HEK293 (cell line): ENCODE measurements at regions not wholly inside any gene's neighbourhood (a gene's known extent, or its start where the extent isn't known, plus 50 kb on each side); places are given as distances from the start of the nearest gene placed in this dataset.
A peak's percentile ranks its signal among the peaks of the same experiment; 100 is the strongest.

ENCODE experiments used
- CTCF ChIA-PET: fragments of 350-600 bp; formaldehyde crosslinking; extraction: SDS; loops from one replicate; lab custom pipeline; 2021; ENCODE audit warnings: antibody characterized with exemption; lab: Yijun Ruan, JAX
- POLR2A ChIA-PET: fragments of 300-600 bp; formaldehyde crosslinking; extraction: SDS; loops from one replicate; lab custom pipeline; 2020; ENCODE audit warnings: antibody characterized with exemption, inconsistent platforms; lab: Yijun Ruan, JAX
- H3K27ac ChIP-seq: fragments of 200-500 bp; sonication (Bioruptor generic); 2 replicates; pipeline ENCODE4 v1.5.1; 2014; ENCODE audit warnings: low read depth, low read length, control low read depth, inconsistent platforms; ENCODE audit errors: extremely low read depth
- H3K36me3 ChIP-seq, 2 experiments: fragments of 200-500 bp in 1 of 2; sonication (Bioruptor generic) in 1 of 2; 1 replicate in 1 of 2; 2 replicates in 1 of 2; pipeline ENCODE4 v1.5.1; 2014 to 2017; ENCODE audit warnings: inconsistent platforms in 2 of 2, low read length in 2 of 2; ENCODE audit not compliant: control insufficient read depth in 2 of 2, insufficient read depth in 1 of 2
- H3K4me1 ChIP-seq: fragments of 200-500 bp; sonication (Bioruptor generic); 2 replicates; pipeline ENCODE4 v1.5.1; 2014; ENCODE audit warnings: mild to moderate bottlenecking, low read length, inconsistent platforms; ENCODE audit not compliant: control insufficient read depth, insufficient read depth
- H3K4me3 ChIP-seq: 2 replicates; pipeline ENCODE4 v1.5.1; 2011; ENCODE audit warnings: low read depth, mild to moderate bottlenecking, control low read depth, low read length, moderate library complexity
- H3K9me3 ChIP-seq: fragments of 200-500 bp; sonication (Bioruptor generic); 2 replicates; pipeline ENCODE4 v1.5.1; 2014; ENCODE audit warnings: low read depth, low read length, inconsistent platforms; ENCODE audit not compliant: control insufficient read depth, insufficient read depth
- BCL6B ChIP-seq: fragments of 450-650 bp; formaldehyde crosslinking; IDR thresholded peaks from 2 replicates; pipeline ENCODE4 v1.5.1; 2017; ENCODE audit warnings: missing biosample characterization, missing genetic modification characterization
- KLF1 ChIP-seq: fragments of 450-650 bp; formaldehyde crosslinking; IDR thresholded peaks from 2 replicates; pipeline ENCODE4 v1.5.1; 2016; ENCODE audit warnings: missing biosample characterization, missing genetic modification characterization
- KLF16 ChIP-seq: fragments of 450-650 bp; formaldehyde crosslinking; IDR thresholded peaks from 2 replicates; pipeline ENCODE4 v1.5.1; 2017; ENCODE audit warnings: missing biosample characterization, missing genetic modification characterization
- PRDM1 ChIP-seq: fragments of 450-650 bp; formaldehyde crosslinking; IDR thresholded peaks from 2 replicates; pipeline ENCODE4; 2016; ENCODE audit warnings: missing biosample characterization, missing genetic modification characterization
- REST ChIP-seq: fragments of 450-650 bp; formaldehyde crosslinking; IDR thresholded peaks from 2 replicates; pipeline ENCODE4 v1.5.1; 2016; ENCODE audit warnings: missing biosample characterization, missing genetic modification characterization
- SP2 ChIP-seq: fragments of 450-650 bp; formaldehyde crosslinking; IDR thresholded peaks from 2 replicates; pipeline ENCODE4 v1.5.1; 2016; ENCODE audit warnings: missing biosample characterization, missing genetic modification characterization
- ZFHX2 ChIP-seq: fragments of 450-650 bp; formaldehyde crosslinking; conservative IDR thresholded peaks from 2 replicates; pipeline ENCODE4 v1.5.1; 2016; ENCODE audit warnings: missing biosample characterization, missing genetic modification characterization
- ZFP37 ChIP-seq: fragments of 450-650 bp; formaldehyde crosslinking; IDR thresholded peaks from 2 replicates; pipeline ENCODE4 v1.5.1; 2016; ENCODE audit warnings: missing biosample characterization, missing genetic modification characterization
- ZNF114 ChIP-seq: fragments of 450-650 bp; formaldehyde crosslinking; IDR thresholded peaks from 2 replicates; pipeline ENCODE4 v1.5.0; 2017; ENCODE audit warnings: missing biosample characterization, missing genetic modification characterization
- ZNF148 ChIP-seq: fragments of 450-650 bp; formaldehyde crosslinking; IDR thresholded peaks from 2 replicates; pipeline ENCODE4 v1.5.0; 2017; ENCODE audit warnings: missing biosample characterization, missing genetic modification characterization, borderline replicate concordance
- ZNF266 ChIP-seq: fragments of 450-650 bp; formaldehyde crosslinking; IDR thresholded peaks from 2 replicates; pipeline ENCODE4 v1.5.1; 2016; ENCODE audit warnings: missing biosample characterization, missing genetic modification characterization, low read depth
- ZNF341 ChIP-seq: fragments of 450-650 bp; formaldehyde crosslinking; IDR thresholded peaks from 2 replicates; pipeline ENCODE4; 2016; ENCODE audit warnings: low read depth, missing biosample characterization, missing genetic modification characterization
- ZNF501 ChIP-seq: fragments of 450-650 bp; formaldehyde crosslinking; IDR thresholded peaks from 2 replicates; pipeline ENCODE4 v1.5.1; 2016; ENCODE audit warnings: missing biosample characterization, missing genetic modification characterization
- ZNF513 ChIP-seq: fragments of 450-650 bp; IDR thresholded peaks from 2 replicates; pipeline ENCODE4 v1.5.1; 2018; ENCODE audit warnings: missing biosample characterization, missing genetic modification characterization
- ZNF548 ChIP-seq: fragments of 450-650 bp; formaldehyde crosslinking; IDR thresholded peaks from 2 replicates; pipeline ENCODE4 v1.5.1; 2016; ENCODE audit warnings: missing biosample characterization, missing genetic modification characterization
- ZNF596 ChIP-seq: fragments of 450-650 bp; IDR thresholded peaks from 2 replicates; pipeline ENCODE4 v1.5.0; 2018; ENCODE audit warnings: missing biosample characterization, mild to moderate bottlenecking, missing genetic modification characterization, moderate library complexity
- ZNF600 ChIP-seq: fragments of 450-650 bp; formaldehyde crosslinking; IDR thresholded peaks from 2 replicates; pipeline ENCODE4 v1.5.1; 2016; ENCODE audit warnings: missing biosample characterization, missing genetic modification characterization
- ZNF670 ChIP-seq: fragments of 450-650 bp; formaldehyde crosslinking; IDR thresholded peaks from 2 replicates; pipeline ENCODE4 v1.5.1; 2016; ENCODE audit warnings: missing biosample characterization, missing genetic modification characterization, low read depth
- ZNF785 ChIP-seq: fragments of 450-650 bp; formaldehyde crosslinking; IDR thresholded peaks from 2 replicates; pipeline ENCODE4 v1.5.1; 2016; ENCODE audit warnings: missing biosample characterization, missing genetic modification characterization
- ZNF830 ChIP-seq: fragments of 450-650 bp; IDR thresholded peaks from 2 replicates; pipeline ENCODE4 v1.5.0; 2018; ENCODE audit warnings: missing biosample characterization, missing genetic modification characterization, low read depth, mild to moderate bottlenecking, moderate library complexity

DNA sequence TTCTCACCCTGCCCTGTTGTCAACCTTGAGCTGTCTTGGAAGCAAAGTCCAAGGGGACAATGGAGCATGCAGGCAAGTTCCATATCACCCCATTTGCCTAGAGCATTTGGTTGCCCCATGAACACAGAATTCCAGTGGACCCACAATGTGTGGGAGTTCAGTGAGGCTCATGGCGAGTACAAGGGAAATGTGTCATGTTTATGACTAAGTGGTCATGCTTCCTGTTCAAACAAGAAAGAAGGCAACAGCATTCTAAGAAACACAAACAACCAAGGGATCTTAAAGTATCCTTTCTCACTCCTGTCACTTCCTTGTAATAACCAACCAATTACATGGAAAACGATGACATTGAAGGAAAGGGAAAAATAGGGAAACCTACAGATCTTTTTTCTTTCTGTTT, 513.0 kb downstream of the INHBA start:
- H3K9me3 ChIP-seq, result no peaks in the 10 kb centered on the region
- POLR2A ChIA-PET, result no interaction called here
- no peak overlapping the region for H3K4me3 ChIP-seq
- H3K27ac ChIP-seq, result no peak overlapping the region
- CTCF ChIA-PET, result no interaction called here
- no peak for TF ChIP-seq ZNF830 (tag by site-specific recombination)
- TF ChIP-seq ZNF600 (tag by site-specific recombination), result 0 out of 2 replicates have a peak, but pooled peaks have one; percentile 28
- no peak for TF ChIP-seq ZNF596 (tag by site-specific recombination)
- TF ChIP-seq ZFHX2 (tag by site-specific recombination), result peak; percentile 47
- TF ChIP-seq BCL6B (tag by site-specific recombination), result peak; percentile 91
- no peak for TF ChIP-seq PRDM1 (tag by site-specific recombination)
- no peak for TF ChIP-seq KLF16 (tag by site-specific recombination)
- TF ChIP-seq ZNF266 (tag by site-specific recombination), result no peak
- TF ChIP-seq ZFP37 (tag by site-specific recombination), result no peak
- TF ChIP-seq KLF1, result no peak
- TF ChIP-seq ZNF513, result no peak
- H3K4me1 ChIP-seq, result 0 out of 2 replicates have a peak, but pooled peaks cover 2% of the 10 kb centered on the region
- no peaks in the 10 kb centered on the region for H3K36me3 ChIP-seq

- Histone ChIP-seq H3K27ac (no peak overlapping the region), H3K36me3 (no peaks in the 10 kb centered on the region), H3K4me1 (0 out of 2 replicates have a peak, but pooled peaks cover 2% of the 10 kb centered on the region), H3K4me3 (no peak overlapping the region), H3K9me3 (no peaks in the 10 kb centered on the region)
- no peak for TF ChIP-seq ZNF114 (tag by site-specific recombination)
- TF ChIP-seq BCL6B (tag by site-specific recombination), result peak; percentile 33; the same call in 1 of the 2 replicates
- ChIA-PET CTCF (interaction anchor here (0.5 to 0.8 kb wide), 2 partner anchors 42 to 753 kb away, joined by 4 read pairs; no protein-coding TSS in a partner anchor), POLR2A (interaction anchor here (1.2 kb wide), 1 partner anchor 13 kb away, joined by 3 read pairs; no protein-coding TSS in a partner anchor)
Measured at GRCh38 chr7:41188163-41189130, 514.4 kb downstream of the INHBA start.

DNA sequence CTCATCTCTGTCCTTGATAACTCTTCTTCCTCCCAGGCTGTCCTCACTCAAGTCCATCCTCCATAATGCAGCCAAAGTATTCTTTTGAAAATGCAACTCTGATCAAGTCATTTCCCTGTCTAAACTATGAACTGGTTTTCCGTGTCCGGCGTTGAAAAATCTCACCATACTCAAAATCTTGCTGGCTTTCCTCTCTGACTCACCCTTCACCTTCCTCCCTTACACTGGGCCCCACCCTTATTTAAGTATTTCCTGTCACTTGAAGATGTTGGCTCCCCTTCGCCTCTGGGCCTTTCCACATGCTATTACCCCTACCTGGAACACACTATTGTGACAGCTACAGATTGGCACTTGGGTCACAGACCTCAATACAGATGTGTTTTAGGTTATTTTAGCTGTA, 515.6 kb downstream of the INHBA start:
- Histone ChIP-seq H3K4me3 (no peak overlapping the region), H3K4me1 (0 out of 2 replicates have a peak, but pooled peaks cover 2% of the 10 kb centered on the region), H3K9me3 (no peaks in the 10 kb centered on the region), H3K27ac (no peak overlapping the region), H3K36me3 (no peaks in the 10 kb centered on the region)
- ChIA-PET POLR2A (no interaction called here), CTCF (no interaction called here)
- TF ChIP-seq SP2 (no peak), ZNF148 (tag by site-specific recombination) (no peak), ZNF341 (tag by site-specific recombination) (no peak), REST (tag by site-specific recombination) (no peak), ZNF785 (tag by site-specific recombination) (no peak), ZNF501 (no peak), ZNF548 (tag by site-specific recombination) (no peak), ZNF670 (tag by site-specific recombination) (no peak)
